Natural killer cell (primary cell): ENCODE measurements at regions not wholly inside any gene's neighbourhood (a gene's known extent, or its start where the extent isn't known, plus 50 kb on each side); places are given as distances from the start of the nearest gene placed in this dataset.
A peak's percentile ranks its signal among the peaks of the same experiment; 100 is the strongest.
"Not testable (repeated sequence)": the region's sequence is repeated elsewhere in the genome, so short reads cannot be mapped to it uniquely, and the experiment has no call there.

Experiments used
- ATAC-seq, 3 donors: fragments of 150-1000 bp in 2 of 3; fragments of 200-7000 bp in 1 of 3; cut with Tn5 transposase; 1 replicate in 1 of 3; 2 replicates in 2 of 3; pipeline ENCODE4 v1.10.0; 2021; ENCODE audit warnings: mild to moderate bottlenecking in 2 of 3, moderate library complexity in 2 of 3
- DNase-seq, 2 donors: peaks; one replicate each; pipeline versions ENCODE4 v3.0.0 to v3.0.0-alpha.2; 2013 to 2021; ENCODE audit warnings: mixed read lengths in 1 of 2
- H3K27ac ChIP-seq: one replicate; pipeline ENCODE4 v1.5.1; 2013; ENCODE audit warnings: mild to moderate bottlenecking, low read length
- H3K27me3 ChIP-seq: one replicate; pipeline ENCODE4 v1.6.1; 2013; ENCODE audit warnings: low read length; ENCODE audit not compliant: control insufficient read depth, insufficient read depth
- H3K36me3 ChIP-seq: one replicate; pipeline ENCODE4 v1.6.1; 2013; ENCODE audit warnings: low read length; ENCODE audit not compliant: control insufficient read depth, insufficient read depth
- H3K4me1 ChIP-seq: one replicate; pipeline ENCODE4 v1.6.1; 2013; ENCODE audit warnings: low read length; ENCODE audit not compliant: control insufficient read depth, insufficient read depth
- H3K4me3 ChIP-seq: one replicate; pipeline ENCODE4 v1.5.1; 2013; ENCODE audit warnings: low read length
- H3K9me3 ChIP-seq: one replicate; pipeline ENCODE4 v1.6.1; 2013; ENCODE audit warnings: low read length; ENCODE audit not compliant: control insufficient read depth, insufficient read depth
- H3K27ac Mint-ChIP-seq, 2 donors: one replicate each; pipeline ENCODE4 v1.8.0; 2022; ENCODE audit warnings: mild to moderate bottlenecking in 2 of 2, mixed read lengths in 2 of 2, moderate library complexity in 1 of 2
- H3K27me3 Mint-ChIP-seq, 2 donors: one replicate each; pipeline ENCODE4 v1.8.0; 2022; ENCODE audit warnings: low read depth in 2 of 2, mixed read lengths in 2 of 2
- H3K36me3 Mint-ChIP-seq: one replicate; pipeline ENCODE4 v1.8.0; 2022; ENCODE audit warnings: mixed read lengths
- H3K4me1 Mint-ChIP-seq, 2 donors: one replicate each; pipeline ENCODE4 v1.8.0; 2022; ENCODE audit warnings: mixed read lengths in 2 of 2
- H3K4me3 Mint-ChIP-seq: one replicate; pipeline ENCODE4 v1.8.0; 2022; ENCODE audit warnings: mild to moderate bottlenecking, moderate library complexity, mixed read lengths
- H3K9me3 Mint-ChIP-seq, 2 donors: one replicate each; pipeline ENCODE4 v1.8.0; 2022; ENCODE audit warnings: mixed read lengths in 2 of 2
- WGBS: methylation state at CpG from one replicate; pipeline ENCODE4 v1.1.7; 2013; ENCODE audit warnings: missing lambda C conversion rate; ENCODE audit not compliant: insufficient coverage; 5-methylcytosine and 5-hydroxymethylcytosine counted together
- intact Hi-C: fragments of 100-400 bp; cut with micrococcal nuclease; formaldehyde crosslinking; loops from one replicate; pipeline ENCODE4 v1.14.2; 2022

DNA sequence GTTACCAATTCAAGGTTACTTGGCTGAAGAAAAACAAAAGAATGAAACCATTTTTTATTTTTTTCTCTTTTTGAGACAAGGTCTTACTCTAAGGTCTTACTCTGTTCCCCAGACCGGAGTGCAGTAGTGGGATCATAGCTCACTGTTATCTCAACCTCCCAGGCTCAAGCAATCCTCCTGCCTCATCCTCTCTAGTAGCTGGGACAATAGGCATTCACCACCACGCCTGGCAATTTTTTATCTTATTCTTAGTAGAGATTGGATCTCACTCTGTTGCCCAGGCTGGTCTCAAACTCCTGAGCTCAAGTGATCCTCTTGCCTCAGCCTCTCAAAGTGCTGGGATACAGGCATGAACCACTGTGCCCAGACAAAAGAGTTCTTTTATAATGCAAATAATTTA, 3732.0 kb upstream of the OR11H1 start:
- H3K4me3 ChIP-seq, H3K4me1 ChIP-seq, H3K4me3 Mint-ChIP-seq, ATAC-seq, H3K27me3 ChIP-seq, H3K27ac ChIP-seq, H3K9me3 Mint-ChIP-seq, H3K27ac Mint-ChIP-seq, DNase-seq, H3K36me3 ChIP-seq, H3K36me3 Mint-ChIP-seq, H3K4me1 Mint-ChIP-seq, intact Hi-C loops, H3K27me3 Mint-ChIP-seq, H3K9me3 ChIP-seq: not testable (repeated sequence)
- 31% methylated on average over 1 of the region's 2 CpGs for WGBS

DNA sequence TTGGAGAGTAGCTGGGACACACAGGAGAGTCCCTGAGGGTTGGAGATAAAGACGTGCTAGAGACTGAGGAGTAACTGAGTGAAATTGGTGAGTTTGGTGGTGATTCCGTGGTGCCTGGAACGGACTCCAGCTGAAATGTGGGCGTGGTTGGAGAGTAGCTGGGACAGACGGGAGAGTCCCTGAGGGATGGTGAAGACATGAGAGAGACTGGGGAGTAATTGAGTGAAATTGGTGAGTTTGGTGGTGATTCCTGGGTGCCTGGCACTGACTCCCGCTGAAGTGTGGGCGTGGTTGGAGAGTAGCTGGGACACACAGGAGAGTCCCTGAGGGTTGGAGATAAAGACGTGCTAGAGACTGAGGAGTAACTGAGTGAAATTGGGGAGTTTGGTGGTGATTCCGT, 3712.5 kb upstream of the OR11H1 start:
- peaks cover 12 to 16% of the 10 kb centered on the region in 2 donors for H3K9me3 Mint-ChIP-seq
- H3K4me1 ChIP-seq, H3K27ac Mint-ChIP-seq, H3K27ac ChIP-seq, H3K36me3 ChIP-seq, H3K9me3 ChIP-seq, H3K4me1 Mint-ChIP-seq, H3K27me3 Mint-ChIP-seq, ATAC-seq, H3K4me3 Mint-ChIP-seq, H3K36me3 Mint-ChIP-seq, DNase-seq, H3K4me3 ChIP-seq, intact Hi-C loops, H3K27me3 ChIP-seq: not testable (repeated sequence)
- WGBS, result 74% methylated on average over 7 of the region's 9 CpGs

DNA sequence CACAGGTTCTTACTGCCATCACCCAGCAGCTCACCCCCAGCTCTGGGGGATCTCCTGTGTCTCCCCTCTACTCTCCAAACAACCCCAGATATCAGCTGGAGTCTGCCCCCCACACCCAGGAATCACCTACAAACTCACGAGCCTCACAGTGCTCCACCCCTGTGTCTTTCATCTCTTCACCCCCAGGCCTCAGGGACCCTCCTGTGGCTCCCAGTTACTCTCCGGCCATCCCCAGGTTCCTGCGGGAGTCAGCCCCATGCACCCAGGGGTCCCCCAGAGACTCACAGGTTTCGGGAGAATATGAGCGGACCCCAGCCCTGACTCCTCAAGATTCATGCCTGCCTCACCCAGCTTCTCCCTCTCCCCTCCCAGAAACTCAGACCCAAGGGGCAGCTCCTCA, 3709.1 kb upstream of the OR11H1 start:
- H3K4me3 Mint-ChIP-seq, intact Hi-C loops, H3K4me1 Mint-ChIP-seq, H3K36me3 Mint-ChIP-seq, H3K27ac ChIP-seq, H3K9me3 ChIP-seq, DNase-seq, H3K4me3 ChIP-seq, H3K36me3 ChIP-seq, H3K27me3 Mint-ChIP-seq, H3K27ac Mint-ChIP-seq, H3K27me3 ChIP-seq, ATAC-seq, H3K4me1 ChIP-seq: not testable (repeated sequence)
- WGBS, result 78% methylated on average over 5 of the region's 5 CpGs
- peaks cover 12 to 18% of the 10 kb centered on the region in 2 donors for H3K9me3 Mint-ChIP-seq

DNA sequence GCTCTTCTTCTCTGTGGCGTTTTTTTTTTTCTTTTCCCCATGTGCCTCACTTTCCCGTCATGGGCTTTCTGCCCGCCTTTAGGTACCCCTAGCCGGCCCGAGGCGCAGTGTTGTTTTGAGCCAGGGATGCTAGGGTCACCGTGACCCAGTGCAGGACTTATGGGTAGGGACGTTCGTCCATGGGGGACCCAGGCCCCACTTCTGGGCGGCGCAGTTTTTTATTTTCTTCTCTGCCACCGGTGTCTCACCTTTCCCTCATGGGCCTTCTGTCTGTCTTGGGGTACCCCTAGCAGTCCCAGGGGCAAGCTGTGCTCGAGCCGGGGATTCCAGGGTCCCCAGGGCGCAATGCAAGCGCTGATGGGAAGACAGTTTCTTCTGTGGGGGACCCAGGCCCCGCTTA, 3705.7 kb upstream of the OR11H1 start:
- H3K27me3 Mint-ChIP-seq, result not testable (repeated sequence)
- WGBS, result 74% methylated on average over 7 of the region's 17 CpGs

DNA sequence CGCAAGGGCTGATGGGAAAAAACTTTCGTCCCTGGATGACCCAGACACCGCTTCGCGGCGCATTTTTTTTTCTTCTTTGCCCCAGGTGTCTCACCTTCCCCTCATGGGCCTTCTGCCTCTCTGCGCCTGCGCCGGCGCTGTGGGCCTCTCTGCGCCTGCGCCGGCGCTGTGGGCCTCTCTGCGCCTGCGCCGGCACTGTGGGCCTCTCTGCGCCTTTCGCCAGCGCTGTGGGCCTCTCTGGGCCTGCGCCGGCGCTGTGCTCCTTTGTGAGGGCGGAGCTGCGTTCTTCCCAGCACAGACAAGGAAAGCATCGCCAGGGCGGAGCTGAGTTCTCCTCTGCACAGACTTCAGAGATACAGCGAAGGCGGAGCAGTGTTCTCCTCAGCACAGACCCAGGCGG, 3703.0 kb upstream of the OR11H1 start:
- 81% methylated on average over 10 of the region's 30 CpGs for WGBS
- H3K4me3 ChIP-seq, H3K36me3 Mint-ChIP-seq, H3K4me1 ChIP-seq, H3K4me3 Mint-ChIP-seq, H3K36me3 ChIP-seq, H3K27ac ChIP-seq, H3K27me3 Mint-ChIP-seq, H3K9me3 ChIP-seq, H3K4me1 Mint-ChIP-seq, H3K27me3 ChIP-seq, ATAC-seq, intact Hi-C loops, DNase-seq, H3K9me3 Mint-ChIP-seq, H3K27ac Mint-ChIP-seq: not testable (repeated sequence)

More for the DNA sequence above, 3705.7 kb upstream of the OR11H1 start:
- DNase-seq, H3K9me3 ChIP-seq, H3K27ac ChIP-seq, ATAC-seq, H3K4me1 ChIP-seq, H3K4me1 Mint-ChIP-seq, H3K27me3 ChIP-seq, H3K36me3 ChIP-seq, H3K4me3 ChIP-seq, H3K36me3 Mint-ChIP-seq, H3K27ac Mint-ChIP-seq, H3K4me3 Mint-ChIP-seq, intact Hi-C loops: not testable (repeated sequence)
- H3K9me3 Mint-ChIP-seq, result peaks cover 9 to 13% of the 10 kb centered on the region in 2 donors

- H3K27ac Mint-ChIP-seq, H3K27me3 ChIP-seq, H3K27ac ChIP-seq, H3K9me3 ChIP-seq, H3K4me1 ChIP-seq, H3K4me3 Mint-ChIP-seq, H3K36me3 Mint-ChIP-seq, H3K4me3 ChIP-seq, H3K27me3 Mint-ChIP-seq, H3K36me3 ChIP-seq, intact Hi-C loops, H3K4me1 Mint-ChIP-seq, DNase-seq, ATAC-seq, H3K9me3 Mint-ChIP-seq: not testable (repeated sequence)
- WGBS, result no CpG with 5 or more reads among the region's 2 CpGs
Measured at GRCh38 chr22:11826000-11826399, 3702.0 kb upstream of the OR11H1 start.

DNA sequence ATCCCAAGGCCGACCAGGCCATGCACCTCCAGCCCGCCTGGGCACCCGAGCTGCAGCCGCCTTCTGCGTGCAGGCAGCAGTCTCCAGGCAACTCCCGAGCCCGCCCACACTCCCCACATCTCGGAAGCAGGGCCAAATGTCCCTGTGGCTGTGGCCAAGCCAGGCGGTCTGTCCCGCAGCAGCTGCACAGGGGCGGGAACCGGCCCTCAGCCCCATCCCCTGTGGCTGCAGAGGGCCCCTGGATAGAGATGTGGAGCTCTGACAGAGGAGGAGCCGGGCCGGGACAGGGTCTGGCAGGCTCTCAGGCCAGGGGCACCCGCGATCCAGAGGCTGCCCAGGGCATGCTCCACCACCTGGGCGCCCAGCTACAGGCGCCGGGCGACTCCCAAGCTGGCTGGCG, 3698.6 kb upstream of the OR11H1 start:
- H3K36me3 ChIP-seq, H3K36me3 Mint-ChIP-seq, H3K9me3 Mint-ChIP-seq, H3K4me1 Mint-ChIP-seq, H3K27me3 ChIP-seq, H3K27ac Mint-ChIP-seq, H3K4me1 ChIP-seq, H3K4me3 Mint-ChIP-seq, H3K4me3 ChIP-seq, H3K9me3 ChIP-seq, ATAC-seq, intact Hi-C loops, H3K27me3 Mint-ChIP-seq, H3K27ac ChIP-seq: not testable (repeated sequence)
- WGBS, result 70% methylated on average over 7 of the region's 21 CpGs
- peak in 1 of 2 donors; percentile 16 for DNase-seq
